ENCODE measurements at regions not wholly inside any gene's neighbourhood (a gene's known extent, or its start where the extent isn't known, plus 50 kb on each side); places are given as distances from the start of the nearest gene placed in this dataset.

DNA sequence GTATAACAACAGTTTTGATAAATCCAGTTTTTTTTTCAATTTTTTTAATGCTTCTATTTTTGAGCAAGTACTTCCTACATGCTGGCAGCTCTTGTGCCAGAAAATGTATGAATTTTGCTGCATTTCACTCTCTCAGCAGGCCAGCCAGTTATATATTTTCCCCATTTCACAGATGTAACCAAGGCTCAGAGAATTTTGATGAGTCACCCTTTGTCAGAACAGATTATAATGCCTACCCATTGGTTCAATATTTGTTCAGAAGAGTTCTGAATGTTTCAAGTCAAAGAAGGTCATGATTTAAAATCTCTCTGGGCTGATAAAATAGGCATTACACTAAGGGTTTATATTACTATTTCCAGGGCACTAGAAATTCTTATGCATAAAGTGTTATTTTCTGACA lies 452.2 kb downstream of the RWDD3 start:
- H3K27ac ChIP-seq = no peak overlapping the region
- peaks cover 0 to 5% of the 10 kb centered on the region in 2 donors for H3K4me1 ChIP-seq (replicated peaks in 1 of 2)
- in situ Hi-C loops (cut with MboI; ENCODE audit: low pct_unique_long_range_greater_than_20kb in 2 of 9, low sequenced_read_pairs in 9 of 9, unreplicated experiment in 9 of 9) = no loop called here
- no peak for ATAC-seq (replicated peaks in 6 of 8)
- H3K4me3 ChIP-seq = no peak overlapping the region

- no peak overlapping the region for H3K4me3 ChIP-seq
- ATAC-seq (replicated peaks in 6 of 8) = peak in 5 of 8 experiments; percentile 38 to 92 (median 82)
- H3K4me1 ChIP-seq (replicated peaks in 1 of 2) = no peaks in the 10 kb centered on the region
- no peak overlapping the region for H3K27ac ChIP-seq
- WGBS, 10 experiments = 6 to 96% (median 50%) methylated on average over 1 to 3 of the region's 3 CpGs; no CpG with 5 or more reads in 1 of the 10 experiments
- in situ Hi-C loops (cut with MboI; ENCODE audit: low pct_unique_long_range_greater_than_20kb in 2 of 9, low sequenced_read_pairs in 9 of 9, unreplicated experiment in 9 of 9) = no loop called here
Measured at GRCh38 chr1:95699149-95699953, 465.3 kb downstream of the RWDD3 start.

- 10 to 100% (median 87%) methylated on average over 1 to 4 of the region's 4 CpGs; no CpG with 5 or more reads in 4 of the 10 experiments for WGBS, 10 experiments
- in situ Hi-C loops (cut with MboI; ENCODE audit: low pct_unique_long_range_greater_than_20kb in 2 of 9, low sequenced_read_pairs in 9 of 9, unreplicated experiment in 9 of 9) = no loop called here
- no peak overlapping the region for H3K4me3 ChIP-seq
- no peaks in the 10 kb centered on the region for H3K4me1 ChIP-seq (replicated peaks in 1 of 2)
- H3K27ac ChIP-seq = no peak overlapping the region
- ATAC-seq (replicated peaks in 6 of 8) = no peak
Measured at GRCh38 chr1:95701450-95702173, 467.6 kb downstream of the RWDD3 start.

DNA sequence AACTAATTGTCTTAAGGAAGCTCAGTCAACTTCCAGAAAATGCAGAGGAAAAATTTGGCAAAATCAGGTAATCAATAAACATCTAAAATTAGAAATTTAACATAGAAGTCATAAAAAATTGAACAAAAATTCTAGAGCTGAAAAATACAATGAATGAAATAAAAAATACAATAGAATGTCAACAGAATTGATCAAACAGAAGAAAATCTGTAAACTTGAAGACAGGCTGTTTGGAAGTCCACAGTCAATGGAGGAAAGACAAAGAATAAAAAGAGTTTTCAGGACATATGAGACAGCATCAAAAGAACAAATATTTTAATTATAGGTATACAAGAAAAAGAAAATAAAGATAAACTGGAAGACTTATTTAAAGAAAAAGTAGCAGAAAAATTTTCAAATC lies 469.0 kb downstream of the RWDD3 start:
- ATAC-seq (replicated peaks in 6 of 8) = no peak
- Histone ChIP-seq H3K4me3 (no peak overlapping the region), H3K4me1 (replicated peaks in 1 of 2) (no peaks in the 10 kb centered on the region), H3K27ac (no peak overlapping the region)
- in situ Hi-C loops (cut with MboI; ENCODE audit: low pct_unique_long_range_greater_than_20kb in 2 of 9, low sequenced_read_pairs in 9 of 9, unreplicated experiment in 9 of 9) = no loop called here

DNA sequence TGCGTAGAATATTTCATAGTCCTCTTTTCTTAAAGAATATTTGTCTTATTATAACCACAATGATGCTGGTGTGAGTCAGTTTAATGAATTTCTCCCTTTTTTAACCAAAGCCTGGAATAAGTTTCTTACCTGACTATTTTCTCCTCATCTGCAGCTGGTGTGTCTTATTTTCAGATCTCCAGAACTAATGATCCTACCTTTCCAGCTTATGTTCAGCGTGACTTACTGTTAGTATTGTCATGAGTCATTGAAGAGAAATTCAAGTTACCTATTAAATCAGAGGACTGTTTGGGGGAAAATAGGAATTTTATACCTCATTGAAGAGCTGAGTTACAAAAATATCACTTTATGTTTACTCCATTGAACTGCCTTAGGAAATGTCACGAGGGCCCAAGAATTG lies 482.1 kb downstream of the RWDD3 start:
- H3K4me3 ChIP-seq = no peak overlapping the region
- peaks cover 0 to 6% of the 10 kb centered on the region in 2 donors for H3K4me1 ChIP-seq (replicated peaks in 1 of 2)
- H3K27ac ChIP-seq = no peak overlapping the region
- in situ Hi-C loops (cut with MboI; ENCODE audit: low pct_unique_long_range_greater_than_20kb in 2 of 9, low sequenced_read_pairs in 9 of 9, unreplicated experiment in 9 of 9) = no loop called here
- ATAC-seq (replicated peaks in 6 of 8) = no peak
- WGBS, 10 experiments = 34 to 100% (median 90%) methylated on average over 1 to 3 of the region's 3 CpGs; no CpG with 5 or more reads in 1 of the 10 experiments

GRCh38 chr1:95716550-95716949 lies 482.5 kb downstream of the RWDD3 start:
- peaks cover 0 to 6% of the 10 kb centered on the region in 2 donors for H3K4me1 ChIP-seq (replicated peaks in 1 of 2)
- 0 to 93% (median 83%) methylated on average over 1 to 5 of the region's 5 CpGs; no CpG with 5 or more reads in 1 of the 10 experiments for WGBS, 10 experiments
- in situ Hi-C loops (cut with MboI; ENCODE audit: low pct_unique_long_range_greater_than_20kb in 2 of 9, low sequenced_read_pairs in 9 of 9, unreplicated experiment in 9 of 9) = no loop called here
- H3K27ac ChIP-seq = no peak overlapping the region
- H3K4me3 ChIP-seq = no peak overlapping the region
- no peak for ATAC-seq (replicated peaks in 6 of 8)

- H3K4me3 ChIP-seq = no peak overlapping the region
- no peak overlapping the region for H3K27ac ChIP-seq
- 11 to 100% (median 85%) methylated on average over 1 of the region's 1 CpG; no CpG with 5 or more reads in 2 of the 10 experiments for WGBS, 10 experiments
- no peak for ATAC-seq (replicated peaks in 6 of 8)
- no peaks in the 10 kb centered on the region for H3K4me1 ChIP-seq (replicated peaks in 1 of 2)
- in situ Hi-C loops (cut with MboI; ENCODE audit: low pct_unique_long_range_greater_than_20kb in 2 of 9, low sequenced_read_pairs in 9 of 9, unreplicated experiment in 9 of 9) = no loop called here
Measured at GRCh38 chr1:95723346-95723745, 489.3 kb downstream of the RWDD3 start.

DNA sequence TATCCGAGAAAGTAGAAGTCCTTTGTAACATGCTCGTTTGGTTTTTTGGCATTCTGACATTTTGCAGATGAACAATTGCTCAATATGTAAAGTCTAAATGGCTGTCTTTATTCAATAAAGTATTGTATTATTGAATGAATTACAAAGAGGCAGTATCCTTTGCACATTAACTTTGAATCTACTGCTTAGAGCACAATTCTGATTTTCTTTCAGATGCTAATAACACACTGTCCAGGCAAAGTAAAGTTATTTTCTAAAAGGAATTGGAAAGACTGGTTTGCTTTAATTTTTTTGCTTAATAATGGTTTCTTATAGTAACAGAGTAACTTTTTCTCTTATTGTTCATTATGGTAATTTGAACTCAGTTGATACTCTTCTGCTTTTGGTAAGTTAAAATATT lies 494.8 kb downstream of the RWDD3 start:
- Histone ChIP-seq H3K27ac (no peak overlapping the region), H3K4me3 (no peak overlapping the region), H3K4me1 (replicated peaks in 1 of 2) (no peaks in the 10 kb centered on the region)
- WGBS, 10 experiments = 0 to 88% (median 57%) methylated on average over 1 to 2 of the region's 2 CpGs; no CpG with 5 or more reads in 1 of the 10 experiments
- in situ Hi-C loops (cut with MboI; ENCODE audit: low pct_unique_long_range_greater_than_20kb in 2 of 9, low sequenced_read_pairs in 9 of 9, unreplicated experiment in 9 of 9) = no loop called here
- ATAC-seq (replicated peaks in 6 of 8) = no peak

DNA sequence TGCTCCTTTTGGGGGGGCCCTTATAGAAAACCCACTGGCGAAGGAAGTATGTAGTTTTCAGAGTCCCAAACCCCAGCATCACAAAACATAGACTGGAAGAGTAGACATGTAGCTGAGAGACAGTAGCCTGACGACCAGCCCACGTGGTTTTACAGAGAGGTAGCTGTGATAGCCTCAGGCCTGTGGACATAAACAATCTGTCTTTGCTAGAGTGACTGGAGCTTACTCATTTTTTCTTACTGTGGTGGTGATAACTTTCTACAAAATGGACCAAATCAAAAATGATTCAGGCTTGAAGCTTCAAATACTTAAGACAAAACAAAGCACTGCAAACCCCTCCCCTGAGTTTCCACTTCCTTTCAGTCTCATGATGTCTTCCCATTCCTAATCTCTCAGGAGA lies 497.0 kb downstream of the RWDD3 start:
- peak in 2 of 8 experiments; percentile 38 to 47 for ATAC-seq (replicated peaks in 6 of 8)
- Histone ChIP-seq H3K4me1 (replicated peaks in 1 of 2) (no peaks in the 10 kb centered on the region), H3K27ac (no peak overlapping the region), H3K4me3 (no peak overlapping the region)
- 0 to 93% (median 61%) methylated on average over 1 to 3 of the region's 3 CpGs; no CpG with 5 or more reads in 1 of the 10 experiments for WGBS, 10 experiments
- in situ Hi-C loops (cut with MboI; ENCODE audit: low pct_unique_long_range_greater_than_20kb in 2 of 9, low sequenced_read_pairs in 9 of 9, unreplicated experiment in 9 of 9) = no loop called here

DNA sequence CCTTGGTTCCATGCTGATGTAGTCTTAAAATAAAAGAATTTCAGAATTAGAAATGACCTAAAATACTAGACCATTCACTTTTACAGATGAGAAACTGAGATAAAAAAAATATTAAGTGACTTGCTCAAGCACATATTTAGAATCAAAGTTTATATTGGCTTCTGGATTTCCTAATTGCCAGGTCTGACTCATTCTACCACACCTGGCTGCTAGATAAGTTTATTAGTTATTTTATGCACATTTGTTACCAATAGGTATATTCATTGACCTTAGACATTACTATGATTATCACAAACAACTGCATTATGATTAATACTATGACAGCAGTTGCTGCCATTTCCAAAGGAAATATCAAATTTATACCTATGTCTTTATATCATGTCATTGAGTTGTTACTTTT lies 497.5 kb downstream of the RWDD3 start:
- Histone ChIP-seq H3K4me3 (no peak overlapping the region), H3K27ac (no peak overlapping the region), H3K4me1 (replicated peaks in 1 of 2) (no peaks in the 10 kb centered on the region)
- ATAC-seq (replicated peaks in 6 of 8) = no peak
- in situ Hi-C loops (cut with MboI; ENCODE audit: low pct_unique_long_range_greater_than_20kb in 2 of 9, low sequenced_read_pairs in 9 of 9, unreplicated experiment in 9 of 9) = no loop called here

DNA sequence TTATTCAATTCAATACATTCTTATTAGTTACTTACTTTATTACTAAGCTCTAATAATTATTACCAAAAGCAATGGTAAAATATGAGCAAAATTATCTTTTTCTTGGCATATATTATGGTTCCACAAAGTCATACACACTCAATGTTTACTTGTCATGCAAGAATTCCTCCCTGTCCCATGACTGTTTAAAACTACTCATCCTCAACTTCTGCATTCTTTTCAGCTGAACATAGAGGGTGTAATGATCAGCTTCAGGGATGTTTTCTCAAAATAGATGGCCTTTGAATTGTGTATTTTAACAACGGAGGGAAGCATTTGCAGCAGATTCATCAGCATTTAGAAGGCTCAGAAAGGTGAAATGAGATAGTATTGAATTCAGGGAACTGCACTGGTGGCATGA lies 499.0 kb downstream of the RWDD3 start:
- WGBS, 10 experiments = 0 to 100% (median 59%) methylated on average over 1 of the region's 1 CpG; no CpG with 5 or more reads in 2 of the 10 experiments
- in situ Hi-C loops (cut with MboI; ENCODE audit: low pct_unique_long_range_greater_than_20kb in 2 of 9, low sequenced_read_pairs in 9 of 9, unreplicated experiment in 9 of 9) = no loop called here
- no peak overlapping the region for H3K27ac ChIP-seq
- no peaks in the 10 kb centered on the region for H3K4me1 ChIP-seq (replicated peaks in 1 of 2)
- no peak overlapping the region for H3K4me3 ChIP-seq
- ATAC-seq (replicated peaks in 6 of 8) = no peak

DNA sequence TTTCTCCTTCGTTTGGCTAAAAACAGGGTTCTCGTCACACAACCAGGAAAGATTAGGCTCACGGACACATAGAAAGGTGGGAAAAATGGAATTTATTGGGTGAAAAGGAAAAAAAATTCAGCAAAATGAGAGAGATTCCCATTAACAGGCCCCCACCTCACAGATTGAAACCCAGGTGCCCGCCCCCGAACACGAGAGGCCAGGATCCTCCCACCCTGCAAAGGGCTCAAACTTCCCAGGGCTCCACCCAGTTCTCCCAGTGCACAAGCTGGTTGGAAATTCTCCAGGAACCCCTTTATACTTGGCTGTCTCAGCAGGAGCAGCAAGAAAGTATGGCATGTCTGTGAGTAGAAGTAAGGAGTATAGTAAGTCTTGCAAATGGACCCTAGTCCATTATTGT lies 499.7 kb downstream of the RWDD3 start:
- no peak for ATAC-seq (replicated peaks in 6 of 8)
- in situ Hi-C loops (cut with MboI; ENCODE audit: low pct_unique_long_range_greater_than_20kb in 2 of 9, low sequenced_read_pairs in 9 of 9, unreplicated experiment in 9 of 9) = no loop called here
- Histone ChIP-seq H3K4me3 (no peak overlapping the region), H3K27ac (no peak overlapping the region), H3K4me1 (replicated peaks in 1 of 2) (no peaks in the 10 kb centered on the region)
- WGBS, 10 experiments = 34 to 97% (median 89%) methylated on average over 3 to 6 of the region's 6 CpGs; no CpG with 5 or more reads in 3 of the 10 experiments

- ATAC-seq (replicated peaks in 6 of 8) = no peak
- 5 to 90% (median 72%) methylated on average over 2 of the region's 2 CpGs for WGBS, 10 experiments
- H3K4me3 ChIP-seq = no peak overlapping the region
Measured at GRCh38 chr1:95734560-95734959, 500.6 kb downstream of the RWDD3 start.

More at GRCh38 chr1:95734560-95734959, 500.6 kb downstream of the RWDD3 start:
- in situ Hi-C loops (cut with MboI; ENCODE audit: low pct_unique_long_range_greater_than_20kb in 2 of 9, low sequenced_read_pairs in 9 of 9, unreplicated experiment in 9 of 9) = no loop called here
- Histone ChIP-seq H3K27ac (no peak overlapping the region), H3K4me1 (replicated peaks in 1 of 2) (no peaks in the 10 kb centered on the region)

Data from motor neuron (in vitro differentiated cells).